ENCODE measurements at regions not wholly inside any gene's neighbourhood (a gene's known extent, or its start where the extent isn't known, plus 50 kb on each side); places are given as distances from the start of the nearest gene placed in this dataset.

DNA sequence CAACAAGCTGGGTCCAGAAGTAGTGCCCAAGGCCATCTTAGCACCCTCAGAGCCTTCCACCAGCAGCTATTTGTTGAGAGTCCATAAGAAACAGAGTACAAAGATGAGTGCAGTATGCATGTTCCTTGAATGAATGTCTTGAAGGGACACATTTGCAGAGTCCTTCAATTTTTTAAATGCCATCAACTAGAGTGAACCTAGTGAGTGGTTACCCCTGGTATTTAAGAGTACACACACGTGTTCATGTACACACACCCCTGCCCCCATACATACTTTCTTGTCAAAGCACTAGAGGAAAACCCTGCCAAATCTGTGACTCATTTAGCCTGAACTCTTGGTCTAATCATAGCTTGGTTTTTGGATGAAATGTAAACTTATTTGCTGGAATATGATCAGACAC is 84.5 kb upstream of the GALNT15 start:
- TF ChIP-seq SP1 (IDR thresholded peaks at IDR 0.05) (no peak), ELF4 (IDR thresholded peaks at IDR 0.05) (no peak), ZNF384 (IDR thresholded peaks at IDR 0.05) (no peak), FOXM1 (IDR thresholded peaks at IDR 0.05; ENCODE audit: borderline replicate concordance) (no peak), TARDBP (IDR thresholded peaks at IDR 0.05) (no peak), FOXA1 (IDR thresholded peaks at IDR 0.05) (no peak), BHLHE40 (IDR thresholded peaks at IDR 0.05; ENCODE audit: borderline replicate concordance) (no peak), SUZ12 (IDR thresholded peaks at IDR 0.05) (no peak)
- TF ChIP-seq, protein P1, sequence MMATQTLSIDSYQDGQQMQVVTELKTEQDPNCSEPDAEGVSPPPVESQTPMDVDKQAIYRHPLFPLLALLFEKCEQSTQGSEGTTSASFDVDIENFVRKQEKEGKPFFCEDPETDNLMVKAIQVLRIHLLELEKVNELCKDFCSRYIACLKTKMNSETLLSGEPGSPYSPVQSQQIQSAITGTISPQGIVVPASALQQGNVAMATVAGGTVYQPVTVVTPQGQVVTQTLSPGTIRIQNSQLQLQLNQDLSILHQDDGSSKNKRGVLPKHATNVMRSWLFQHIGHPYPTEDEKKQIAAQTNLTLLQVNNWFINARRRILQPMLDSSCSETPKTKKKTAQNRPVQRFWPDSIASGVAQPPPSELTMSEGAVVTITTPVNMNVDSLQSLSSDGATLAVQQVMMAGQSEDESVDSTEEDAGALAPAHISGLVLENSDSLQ (IDR thresholded peaks at IDR 0.05), result no peak

All from HEK293T (cell line).